ENCODE measurements at regions not wholly inside any gene's neighbourhood (a gene's known extent, or its start where the extent isn't known, plus 50 kb on each side); places are given as distances from the start of the nearest gene placed in this dataset.

DNA sequence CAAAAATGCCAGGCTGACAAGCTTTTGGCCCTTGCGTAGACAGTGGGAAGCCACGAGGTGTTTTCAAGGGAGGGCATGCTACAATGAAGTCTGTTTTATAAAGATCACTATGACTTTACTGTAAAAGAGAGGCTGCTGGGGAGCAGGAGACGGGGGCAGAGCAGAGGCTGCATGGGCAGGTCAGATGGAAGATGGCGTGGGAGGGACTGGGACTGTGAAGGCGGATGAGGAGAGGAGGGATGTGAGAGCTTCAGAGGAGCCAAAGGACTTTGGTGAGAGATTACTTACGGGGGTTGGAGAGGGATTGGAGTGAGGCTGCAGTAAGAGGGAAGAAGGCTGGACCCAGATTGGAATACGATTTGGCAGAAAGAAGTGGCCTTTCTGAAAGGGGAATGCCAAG lies 86.6 kb upstream of the PCBD1 start:
- Mint-ChIP-seq H3K27me3 (peaks cover 35% of the 10 kb centered on the region), H3K4me3 (no peak overlapping the region), H3K36me3 (no peaks in the 10 kb centered on the region), H3K9me3 (peaks cover 2% of the 10 kb centered on the region), H3K4me1 (no peaks in the 10 kb centered on the region), H3K27ac (no peak overlapping the region)
- DNase-seq, result no peak
- POLR2A ChIA-PET, result no interaction called here
- no peak for ATAC-seq (ENCODE audit: low read depth)

DNA sequence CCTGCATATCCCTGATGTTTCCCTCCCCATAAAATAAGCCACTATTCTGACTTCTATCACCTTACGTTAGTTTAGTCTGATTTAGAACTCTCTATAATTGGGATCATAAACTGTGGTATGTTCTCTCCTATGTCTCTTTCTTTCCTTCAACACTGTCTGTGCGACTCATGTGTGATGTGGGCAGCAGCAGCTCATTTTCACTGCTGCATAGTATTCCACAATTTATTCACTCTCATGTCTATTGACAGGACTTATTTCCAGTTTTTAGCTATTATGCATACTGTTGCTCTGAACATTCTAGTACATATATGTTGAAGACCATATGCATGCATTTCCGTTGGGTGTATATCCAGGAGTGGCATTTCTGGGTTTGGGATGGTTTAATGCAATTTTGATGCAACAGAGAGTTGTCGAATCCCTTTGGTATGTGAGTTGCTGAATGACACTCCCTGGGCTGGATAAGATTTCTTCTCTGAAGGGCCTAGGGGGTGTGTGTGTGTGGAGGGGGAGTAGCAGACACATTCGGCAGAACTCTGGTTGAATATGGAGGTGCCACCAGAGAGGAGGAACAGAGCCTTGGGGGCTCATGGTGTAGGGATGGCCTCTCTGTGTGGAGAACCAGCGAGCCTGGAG lies 87.8 kb upstream of the PCBD1 start:
- Mint-ChIP-seq H3K27ac (no peak overlapping the region), H3K4me1 (no peaks in the 10 kb centered on the region), H3K36me3 (no peaks in the 10 kb centered on the region), H3K9me3 (peaks cover 1% of the 10 kb centered on the region), H3K27me3 (peaks cover 29% of the 10 kb centered on the region), H3K4me3 (no peak overlapping the region)
- no peak for DNase-seq
- ATAC-seq (ENCODE audit: low read depth), result no peak
- POLR2A ChIA-PET, result no interaction called here

DNA sequence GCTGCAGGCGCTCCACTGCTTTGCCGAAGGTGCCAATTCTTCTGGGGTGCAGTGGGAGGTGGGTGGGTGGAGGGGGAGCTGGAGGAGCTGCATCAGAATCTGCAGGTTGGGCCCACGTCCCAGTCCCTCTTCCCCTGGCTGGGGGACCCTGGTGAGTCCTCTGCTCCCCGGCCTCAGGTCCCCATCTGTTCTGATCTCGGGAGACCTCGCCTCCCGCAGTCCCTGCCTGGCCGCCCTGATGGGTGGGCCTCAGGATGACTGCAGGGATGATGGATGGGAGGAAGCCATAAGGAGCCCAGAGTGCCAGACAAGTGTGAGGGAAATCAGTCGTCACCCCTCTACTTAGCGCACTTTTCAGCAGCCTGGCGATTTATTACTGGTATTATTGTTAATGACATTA lies 89.3 kb upstream of the PCBD1 start:
- no peak for DNase-seq
- H3K27ac Mint-ChIP-seq, result no peak overlapping the region
- H3K36me3 Mint-ChIP-seq, result no peaks in the 10 kb centered on the region
- POLR2A ChIA-PET, result no interaction called here
- peaks cover 7% of the 10 kb centered on the region for H3K4me1 Mint-ChIP-seq
- ATAC-seq (ENCODE audit: low read depth), result no peak
- H3K27me3 Mint-ChIP-seq, result peaks cover 21% of the 10 kb centered on the region
- no peak overlapping the region for H3K4me3 Mint-ChIP-seq
- no peaks in the 10 kb centered on the region for H3K9me3 Mint-ChIP-seq

- H3K36me3 Mint-ChIP-seq, result peaks cover 2% of the 10 kb centered on the region
- no peak overlapping the region for H3K4me3 Mint-ChIP-seq
- POLR2A ChIA-PET, result no interaction called here
- H3K9me3 Mint-ChIP-seq, result no peaks in the 10 kb centered on the region
- no peak for DNase-seq
- ATAC-seq (ENCODE audit: low read depth), result no peak
- H3K27me3 Mint-ChIP-seq, result peaks cover 17% of the 10 kb centered on the region
- peaks cover 12% of the 10 kb centered on the region for H3K4me1 Mint-ChIP-seq
- no peak overlapping the region for H3K27ac Mint-ChIP-seq
Observed at GRCh38 chr10:70978181-70978580, 89.8 kb upstream of the PCBD1 start.

- H3K4me3 Mint-ChIP-seq, result no peak overlapping the region
- DNase-seq (no peak), ATAC-seq (ENCODE audit: low read depth) (no peak)
- no peaks in the 10 kb centered on the region for H3K9me3 Mint-ChIP-seq
- POLR2A ChIA-PET, result no interaction called here
- peaks cover 10% of the 10 kb centered on the region for H3K27me3 Mint-ChIP-seq
- H3K4me1 Mint-ChIP-seq, result peaks cover 13% of the 10 kb centered on the region
- H3K36me3 Mint-ChIP-seq, result peaks cover 2% of the 10 kb centered on the region
- H3K27ac Mint-ChIP-seq, result no peak overlapping the region
Observed at GRCh38 chr10:70978816-70979480, 90.6 kb upstream of the PCBD1 start.

- DNase-seq (no peak), ATAC-seq (ENCODE audit: low read depth) (no peak)
- Mint-ChIP-seq H3K4me3 (no peak overlapping the region), H3K4me1 (peaks cover 24% of the 10 kb centered on the region), H3K36me3 (peaks cover 2% of the 10 kb centered on the region), H3K27me3 (peaks cover 7% of the 10 kb centered on the region), H3K27ac (no peak overlapping the region), H3K9me3 (no peaks in the 10 kb centered on the region)
- POLR2A ChIA-PET, result no interaction called here
Observed at GRCh38 chr10:70980687-70981086, 92.3 kb upstream of the PCBD1 start.

GRCh38 chr10:70981171-70981836 lies 92.9 kb upstream of the PCBD1 start:
- Mint-ChIP-seq H3K4me3 (no peak overlapping the region), H3K9me3 (no peaks in the 10 kb centered on the region)

GRCh38 chr10:70981936-70982335 lies 93.6 kb upstream of the PCBD1 start:
- H3K27me3 Mint-ChIP-seq, result peaks cover 5% of the 10 kb centered on the region
- H3K9me3 Mint-ChIP-seq, result no peaks in the 10 kb centered on the region
- ATAC-seq (ENCODE audit: low read depth), result no peak
- H3K4me3 Mint-ChIP-seq, result no peak overlapping the region
- H3K36me3 Mint-ChIP-seq, result peaks cover 2% of the 10 kb centered on the region
- POLR2A ChIA-PET, result no interaction called here
- H3K27ac Mint-ChIP-seq, result peak overlapping the region; percentile 68
- peaks cover 32% of the 10 kb centered on the region for H3K4me1 Mint-ChIP-seq
- DNase-seq, result no peak

More at GRCh38 chr10:70981171-70981836, 92.9 kb upstream of the PCBD1 start:
- POLR2A ChIA-PET, result no interaction called here
- peaks cover 30% of the 10 kb centered on the region for H3K4me1 Mint-ChIP-seq
- peaks cover 5% of the 10 kb centered on the region for H3K27me3 Mint-ChIP-seq
- ATAC-seq (ENCODE audit: low read depth) (no peak), DNase-seq (no peak)
- no peak overlapping the region for H3K27ac Mint-ChIP-seq
- H3K36me3 Mint-ChIP-seq, result peaks cover 2% of the 10 kb centered on the region

DNA sequence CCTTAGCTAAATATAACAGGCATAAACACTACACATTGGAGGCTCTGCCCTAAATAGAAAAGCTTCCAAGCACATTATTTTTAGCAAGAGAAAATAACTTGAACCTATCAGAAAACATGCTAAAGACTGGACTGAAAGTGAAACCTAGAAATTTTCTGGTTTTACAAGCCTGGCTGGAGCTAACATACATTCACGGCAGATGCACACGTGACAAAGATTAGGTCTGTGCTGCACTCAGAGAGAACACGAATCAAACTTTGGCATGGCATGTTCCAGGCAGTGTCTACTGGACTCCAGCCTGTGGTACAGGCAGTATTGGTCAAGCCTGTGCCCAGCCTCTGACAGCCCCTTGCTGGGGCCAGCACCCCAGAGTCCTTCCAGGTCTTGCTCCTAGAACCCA lies 94.1 kb upstream of the PCBD1 start:
- ATAC-seq (ENCODE audit: low read depth), result peak; percentile 52

DNA sequence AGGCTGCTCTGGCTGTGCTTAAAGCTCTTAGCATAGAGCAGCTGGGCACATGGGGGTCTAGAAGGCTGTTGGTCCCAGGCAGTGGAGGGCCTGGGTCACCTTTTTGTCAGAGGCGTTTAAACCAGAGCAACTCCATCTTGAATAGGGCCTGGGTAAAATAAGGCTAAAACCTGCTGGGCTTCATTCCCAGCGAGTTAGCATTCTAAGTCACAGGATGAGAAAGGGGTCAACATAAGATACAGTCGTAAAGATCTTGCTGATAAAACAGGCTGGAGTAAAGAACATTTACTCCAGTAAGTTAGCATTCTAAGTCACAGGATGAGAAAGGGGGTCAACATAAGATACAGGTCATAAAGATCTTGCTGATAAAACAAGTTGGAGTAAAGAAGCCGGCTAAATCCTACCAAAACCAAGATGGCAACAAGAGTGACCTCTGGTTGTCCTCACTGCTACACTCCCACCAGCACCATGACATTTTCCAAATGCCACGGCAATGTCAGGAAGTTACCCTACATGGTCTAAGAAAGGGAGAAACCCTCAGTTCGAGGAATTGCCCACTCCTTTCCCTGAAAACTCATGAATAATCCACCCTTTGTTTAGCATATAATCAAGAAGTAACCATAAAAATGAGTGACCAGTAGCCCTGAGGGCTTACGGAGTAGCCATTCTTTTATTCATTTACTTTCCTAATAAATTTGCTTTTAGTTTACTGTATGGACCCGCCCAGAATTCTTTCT lies 96.8 kb upstream of the PCBD1 start:
- DNase-seq (no peak), ATAC-seq (ENCODE audit: low read depth) (no peak)
- Mint-ChIP-seq H3K4me3 (peak overlapping the region; percentile 31), H3K27me3 (no peaks in the 10 kb centered on the region), H3K27ac (peak overlapping the region; percentile 37), H3K4me1 (peaks cover 32% of the 10 kb centered on the region), H3K9me3 (no peaks in the 10 kb centered on the region), H3K36me3 (peaks cover 2% of the 10 kb centered on the region)
- POLR2A ChIA-PET, result no interaction called here

More for the DNA sequence above, 94.1 kb upstream of the PCBD1 start:
- H3K27ac Mint-ChIP-seq, result peak overlapping the region; percentile 68
- peaks cover 32% of the 10 kb centered on the region for H3K4me1 Mint-ChIP-seq
- DNase-seq, result no peak
- POLR2A ChIA-PET, result no interaction called here
- peaks cover 5% of the 10 kb centered on the region for H3K27me3 Mint-ChIP-seq
- no peaks in the 10 kb centered on the region for H3K9me3 Mint-ChIP-seq
- H3K36me3 Mint-ChIP-seq, result peaks cover 2% of the 10 kb centered on the region
- H3K4me3 Mint-ChIP-seq, result no peak overlapping the region

- peak overlapping the region; percentile 31 for H3K4me3 Mint-ChIP-seq
Observed at GRCh38 chr10:70985824-70986622, 97.7 kb upstream of the PCBD1 start.

GRCh38 chr10:70986623-70986950 lies 98.2 kb upstream of the PCBD1 start:
- POLR2A ChIA-PET, result no interaction called here
- no peaks in the 10 kb centered on the region for H3K9me3 Mint-ChIP-seq
- no peak for ATAC-seq (ENCODE audit: low read depth)

More at GRCh38 chr10:70985824-70986622, 97.7 kb upstream of the PCBD1 start:
- peaks cover 2% of the 10 kb centered on the region for H3K36me3 Mint-ChIP-seq
- H3K27me3 Mint-ChIP-seq, result peaks cover 2% of the 10 kb centered on the region
- peaks cover 32% of the 10 kb centered on the region for H3K4me1 Mint-ChIP-seq
- H3K27ac Mint-ChIP-seq, result peak overlapping the region; percentile 72
- peak; percentile 75 for ATAC-seq (ENCODE audit: low read depth)
- POLR2A ChIA-PET, result no interaction called here
- peak; percentile 51 for DNase-seq
- no peaks in the 10 kb centered on the region for H3K9me3 Mint-ChIP-seq

More at GRCh38 chr10:70986623-70986950, 98.2 kb upstream of the PCBD1 start:
- no peak for DNase-seq
- H3K4me1 Mint-ChIP-seq, result peaks cover 32% of the 10 kb centered on the region
- peaks cover 2% of the 10 kb centered on the region for H3K27me3 Mint-ChIP-seq
- no peak overlapping the region for H3K27ac Mint-ChIP-seq
- no peak overlapping the region for H3K4me3 Mint-ChIP-seq
- H3K36me3 Mint-ChIP-seq, result peaks cover 2% of the 10 kb centered on the region

Measured in activated naive CD8-positive, alpha-beta T cell treated with anti-CD3 and anti-CD28 coated beads, Interleukin-2, amount 10 ng/mL, durations not matched to agents 7 days and 5 days (primary cell).